H1 (cell line): ENCODE measurements at regions not wholly inside any gene's neighbourhood (a gene's known extent, or its start where the extent isn't known, plus 50 kb on each side); places are given as distances from the start of the nearest gene placed in this dataset.

ENCODE experiments used
- CTCF ChIP-seq, 3 experiments: IDR thresholded peaks; 1 replicate in 2 of 3; 2 replicates in 1 of 3; pipeline versions ENCODE4 v1.5.1 to v1.6.1; 2011; ENCODE audit warnings: low read length in 3 of 3, mild to moderate bottlenecking in 3 of 3, inconsistent platforms in 2 of 3, low read depth in 1 of 3, moderate library complexity in 1 of 3; ENCODE audit not compliant: insufficient read depth in 1 of 3; ENCODE audit errors: control extremely low read depth in 1 of 3
- EZH2 ChIP-seq: fragments of 200-600 bp; sonication (generic); IDR thresholded peaks from 2 replicates; pipeline ENCODE4 v1.7.1; 2012; ENCODE audit warnings: low read depth, mild to moderate bottlenecking, moderate library complexity, low read length, inconsistent platforms; ENCODE audit not compliant: severe bottlenecking
- JUND ChIP-seq: IDR thresholded peaks from 2 replicates; pipeline ENCODE4 v1.6.1; 2011; ENCODE audit warnings: mild to moderate bottlenecking, improper control_type of control experiment, low read length
- RAD21 ChIP-seq, 2 experiments: IDR thresholded peaks in 1 of 2; conservative IDR thresholded peaks in 1 of 2; 2 replicates each; pipeline ENCODE4 v1.6.1; 2011; ENCODE audit warnings: low read depth in 2 of 2, low read length in 2 of 2, improper control_type of control experiment in 1 of 2, inconsistent platforms in 1 of 2, mild to moderate bottlenecking in 1 of 2, moderate library complexity in 1 of 2

- TF ChIP-seq CTCF (IDR thresholded peaks at IDR 0.05; ENCODE audit: control extremely low read depth in 1 of 3, insufficient read depth in 1 of 3, low read depth in 1 of 3, low read length in 3 of 3) (peak; percentile 37 to 68 (median 61)), JUND (no peak), RAD21 (IDR thresholded peaks at IDR 0.05 in 1 of 2, conservative IDR thresholded peaks at IDR 0.05 in 1 of 2; ENCODE audit: low read depth in 2 of 2, low read length in 2 of 2) (peak; percentile 74 to 79), EZH2 (no peak)
Observed at GRCh38 chr16:5415123-5415522, 317.5 kb upstream of the EEF2KMT start.
